ENCODE measurements at regions not wholly inside any gene's neighbourhood (a gene's known extent, or its start where the extent isn't known, plus 50 kb on each side); places are given as distances from the start of the nearest gene placed in this dataset.

DNA sequence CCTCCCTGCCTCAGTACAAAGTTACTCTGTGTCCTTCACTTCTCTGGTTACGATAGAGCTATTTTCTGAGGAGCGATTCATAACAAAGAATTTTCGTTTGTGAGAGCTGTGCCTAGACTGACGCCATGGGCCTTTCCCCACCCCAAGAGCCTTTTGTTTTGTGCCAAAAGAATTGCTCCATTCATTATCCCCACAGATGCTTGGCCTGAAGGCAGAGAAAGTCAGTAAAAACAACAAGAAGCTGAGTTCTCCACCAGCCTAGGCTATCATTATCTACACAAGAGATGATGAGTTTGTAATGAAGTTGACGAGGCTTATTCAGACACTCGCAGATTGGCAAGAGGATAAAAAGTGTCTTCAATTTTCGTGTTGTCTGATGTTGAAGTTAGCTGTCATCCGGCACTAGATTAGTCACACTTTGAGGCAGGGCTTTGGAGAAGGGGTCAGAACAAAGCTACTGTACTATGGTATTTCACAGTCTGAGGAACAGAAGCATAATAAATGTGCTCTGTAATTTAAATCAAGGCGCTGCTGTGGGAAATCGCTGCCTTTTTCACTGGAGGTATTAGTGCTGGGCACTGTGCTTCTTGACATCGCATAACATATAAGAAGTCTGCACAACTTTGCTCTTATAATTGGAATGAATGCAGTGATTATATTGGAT is 278.4 kb upstream of the FIGN start:
- TF ChIP-seq, protein P1, sequence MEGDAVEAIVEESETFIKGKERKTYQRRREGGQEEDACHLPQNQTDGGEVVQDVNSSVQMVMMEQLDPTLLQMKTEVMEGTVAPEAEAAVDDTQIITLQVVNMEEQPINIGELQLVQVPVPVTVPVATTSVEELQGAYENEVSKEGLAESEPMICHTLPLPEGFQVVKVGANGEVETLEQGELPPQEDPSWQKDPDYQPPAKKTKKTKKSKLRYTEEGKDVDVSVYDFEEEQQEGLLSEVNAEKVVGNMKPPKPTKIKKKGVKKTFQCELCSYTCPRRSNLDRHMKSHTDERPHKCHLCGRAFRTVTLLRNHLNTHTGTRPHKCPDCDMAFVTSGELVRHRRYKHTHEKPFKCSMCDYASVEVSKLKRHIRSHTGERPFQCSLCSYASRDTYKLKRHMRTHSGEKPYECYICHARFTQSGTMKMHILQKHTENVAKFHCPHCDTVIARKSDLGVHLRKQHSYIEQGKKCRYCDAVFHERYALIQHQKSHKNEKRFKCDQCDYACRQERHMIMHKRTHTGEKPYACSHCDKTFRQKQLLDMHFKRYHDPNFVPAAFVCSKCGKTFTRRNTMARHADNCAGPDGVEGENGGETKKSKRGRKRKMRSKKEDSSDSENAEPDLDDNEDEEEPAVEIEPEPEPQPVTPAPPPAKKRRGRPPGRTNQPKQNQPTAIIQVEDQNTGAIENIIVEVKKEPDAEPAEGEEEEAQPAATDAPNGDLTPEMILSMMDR (IDR thresholded peaks at IDR 0.05) = no peak
- TF ChIP-seq POLR2A (IDR thresholded peaks at IDR 0.05) (no peak), POLR2AphosphoS5 (IDR thresholded peaks at IDR 0.05; ENCODE audit: insufficient read depth in 1 of 2, low read depth in 1 of 2) (no peak)

All from vagina (tissue), 2 donors.